ENCODE measurements at regions not wholly inside any gene's neighbourhood (a gene's known extent, or its start where the extent isn't known, plus 50 kb on each side); places are given as distances from the start of the nearest gene placed in this dataset.

GRCh38 chr20:39865446-39865845, 823.6 kb downstream of the MAFB start (continued):
- TF ChIP-seq E2F1 (CRISPR knock-in tag; IDR thresholded peaks at IDR 0.05) (no peak), ZNF317 (CRISPR knock-in tag; IDR thresholded peaks at IDR 0.05; ENCODE audit: borderline replicate concordance, low read depth) (no peak), GABPB1 (CRISPR knock-in tag; IDR thresholded peaks at IDR 0.05) (no peak)
- TF ChIP-seq, protein P1, sequence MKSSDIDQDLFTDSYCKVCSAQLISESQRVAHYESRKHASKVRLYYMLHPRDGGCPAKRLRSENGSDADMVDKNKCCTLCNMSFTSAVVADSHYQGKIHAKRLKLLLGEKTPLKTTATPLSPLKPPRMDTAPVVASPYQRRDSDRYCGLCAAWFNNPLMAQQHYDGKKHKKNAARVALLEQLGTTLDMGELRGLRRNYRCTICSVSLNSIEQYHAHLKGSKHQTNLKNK (CRISPR knock-in tag; IDR thresholded peaks at IDR 0.05): no peak

- H3K27ac Mint-ChIP-seq: no peak overlapping the region
- no peaks in the 10 kb centered on the region for H3K9me3 Mint-ChIP-seq
- no peaks in the 10 kb centered on the region for H3K36me3 Mint-ChIP-seq
- H3K27me3 Mint-ChIP-seq (ENCODE audit: low read depth): no peaks in the 10 kb centered on the region
- no peak overlapping the region for H3K4me3 Mint-ChIP-seq
- ChIA-PET CTCF (interaction anchor here (4.7 kb wide), 1 partner anchor 11 kb away, joined by 27 read pairs; no protein-coding TSS in a partner anchor), POLR2A (no interaction called here)
- DNase-seq (ENCODE audit: low spot score) (no peak), ATAC-seq (no peak)
- 0 out of 2 replicates have a peak, but pooled peaks cover 3% of the 10 kb centered on the region for H3K4me1 Mint-ChIP-seq
- TF ChIP-seq, protein P2, sequence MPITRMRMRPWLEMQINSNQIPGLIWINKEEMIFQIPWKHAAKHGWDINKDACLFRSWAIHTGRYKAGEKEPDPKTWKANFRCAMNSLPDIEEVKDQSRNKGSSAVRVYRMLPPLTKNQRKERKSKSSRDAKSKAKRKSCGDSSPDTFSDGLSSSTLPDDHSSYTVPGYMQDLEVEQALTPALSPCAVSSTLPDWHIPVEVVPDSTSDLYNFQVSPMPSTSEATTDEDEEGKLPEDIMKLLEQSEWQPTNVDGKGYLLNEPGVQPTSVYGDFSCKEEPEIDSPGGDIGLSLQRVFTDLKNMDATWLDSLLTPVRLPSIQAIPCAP (CRISPR knock-in tag; IDR thresholded peaks at IDR 0.05): no peak
- TF ChIP-seq, protein P3, sequence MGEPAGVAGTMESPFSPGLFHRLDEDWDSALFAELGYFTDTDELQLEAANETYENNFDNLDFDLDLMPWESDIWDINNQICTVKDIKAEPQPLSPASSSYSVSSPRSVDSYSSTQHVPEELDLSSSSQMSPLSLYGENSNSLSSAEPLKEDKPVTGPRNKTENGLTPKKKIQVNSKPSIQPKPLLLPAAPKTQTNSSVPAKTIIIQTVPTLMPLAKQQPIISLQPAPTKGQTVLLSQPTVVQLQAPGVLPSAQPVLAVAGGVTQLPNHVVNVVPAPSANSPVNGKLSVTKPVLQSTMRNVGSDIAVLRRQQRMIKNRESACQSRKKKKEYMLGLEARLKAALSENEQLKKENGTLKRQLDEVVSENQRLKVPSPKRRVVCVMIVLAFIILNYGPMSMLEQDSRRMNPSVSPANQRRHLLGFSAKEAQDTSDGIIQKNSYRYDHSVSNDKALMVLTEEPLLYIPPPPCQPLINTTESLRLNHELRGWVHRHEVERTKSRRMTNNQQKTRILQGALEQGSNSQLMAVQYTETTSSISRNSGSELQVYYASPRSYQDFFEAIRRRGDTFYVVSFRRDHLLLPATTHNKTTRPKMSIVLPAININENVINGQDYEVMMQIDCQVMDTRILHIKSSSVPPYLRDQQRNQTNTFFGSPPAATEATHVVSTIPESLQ (CRISPR knock-in tag; IDR thresholded peaks at IDR 0.05): no peak
- no peak for TF ChIP-seq JUN (CRISPR knock-in tag; IDR thresholded peaks at IDR 0.05)
- TF ChIP-seq TEAD1 (CRISPR knock-in tag; IDR thresholded peaks at IDR 0.05): no peak
- TF ChIP-seq, protein P4, sequence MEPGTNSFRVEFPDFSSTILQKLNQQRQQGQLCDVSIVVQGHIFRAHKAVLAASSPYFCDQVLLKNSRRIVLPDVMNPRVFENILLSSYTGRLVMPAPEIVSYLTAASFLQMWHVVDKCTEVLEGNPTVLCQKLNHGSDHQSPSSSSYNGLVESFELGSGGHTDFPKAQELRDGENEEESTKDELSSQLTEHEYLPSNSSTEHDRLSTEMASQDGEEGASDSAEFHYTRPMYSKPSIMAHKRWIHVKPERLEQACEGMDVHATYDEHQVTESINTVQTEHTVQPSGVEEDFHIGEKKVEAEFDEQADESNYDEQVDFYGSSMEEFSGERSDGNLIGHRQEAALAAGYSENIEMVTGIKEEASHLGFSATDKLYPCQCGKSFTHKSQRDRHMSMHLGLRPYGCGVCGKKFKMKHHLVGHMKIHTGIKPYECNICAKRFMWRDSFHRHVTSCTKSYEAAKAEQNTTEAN (CRISPR knock-in tag; IDR thresholded peaks at IDR 0.05): no peak
- TF ChIP-seq, protein P5, sequence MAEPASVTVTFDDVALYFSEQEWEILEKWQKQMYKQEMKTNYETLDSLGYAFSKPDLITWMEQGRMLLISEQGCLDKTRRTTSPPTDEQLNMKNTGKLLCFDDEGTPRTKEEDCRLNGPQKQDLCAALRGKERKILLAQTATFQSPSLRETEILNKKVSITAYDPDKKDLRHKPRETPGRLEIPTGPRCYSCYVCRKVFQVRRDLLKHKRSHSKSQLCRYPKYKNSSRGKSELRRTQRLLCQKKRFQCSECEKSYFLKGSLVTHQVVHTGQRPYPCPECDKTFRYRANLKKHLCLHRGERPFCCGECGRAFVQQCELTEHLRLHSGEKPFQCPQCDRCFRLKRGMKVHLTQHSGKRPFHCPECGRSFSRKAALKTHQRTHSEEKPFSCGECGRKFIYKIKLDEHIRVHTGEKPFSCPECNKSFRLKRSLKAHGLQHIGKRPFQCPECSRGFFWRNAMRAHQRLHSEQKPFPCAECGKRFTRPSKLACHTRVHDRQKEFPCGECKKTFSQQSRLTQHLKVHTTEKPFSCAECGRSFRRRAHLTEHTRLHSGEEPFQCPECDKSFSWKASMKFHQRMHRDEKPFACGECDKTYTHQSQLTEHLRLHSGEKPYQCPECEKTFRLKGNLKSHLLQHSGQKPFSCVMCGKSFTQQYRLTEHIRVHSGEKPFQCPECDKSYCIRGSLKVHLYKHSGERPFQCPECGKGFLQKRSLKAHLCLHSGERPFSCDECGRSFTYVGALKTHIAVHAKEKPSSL (CRISPR knock-in tag; conservative IDR thresholded peaks at IDR 0.05): no peak
- no peak for TF ChIP-seq E2F1 (CRISPR knock-in tag; IDR thresholded peaks at IDR 0.05)
- no peak for TF ChIP-seq NR3C1 (CRISPR knock-in tag; conservative IDR thresholded peaks at IDR 0.05; ENCODE audit: low read depth)
- TF ChIP-seq SMAD4 (CRISPR knock-in tag; IDR thresholded peaks at IDR 0.05): no peak
- TF ChIP-seq CREM (CRISPR knock-in tag; IDR thresholded peaks at IDR 0.05): no peak
Measured at GRCh38 chr20:39862470-39862891, 826.6 kb downstream of the MAFB start.

- no peaks in the 10 kb centered on the region for H3K9me3 Mint-ChIP-seq
- ATAC-seq: no peak
- POLR2A ChIA-PET: no interaction called here
- TF ChIP-seq, protein P6, sequence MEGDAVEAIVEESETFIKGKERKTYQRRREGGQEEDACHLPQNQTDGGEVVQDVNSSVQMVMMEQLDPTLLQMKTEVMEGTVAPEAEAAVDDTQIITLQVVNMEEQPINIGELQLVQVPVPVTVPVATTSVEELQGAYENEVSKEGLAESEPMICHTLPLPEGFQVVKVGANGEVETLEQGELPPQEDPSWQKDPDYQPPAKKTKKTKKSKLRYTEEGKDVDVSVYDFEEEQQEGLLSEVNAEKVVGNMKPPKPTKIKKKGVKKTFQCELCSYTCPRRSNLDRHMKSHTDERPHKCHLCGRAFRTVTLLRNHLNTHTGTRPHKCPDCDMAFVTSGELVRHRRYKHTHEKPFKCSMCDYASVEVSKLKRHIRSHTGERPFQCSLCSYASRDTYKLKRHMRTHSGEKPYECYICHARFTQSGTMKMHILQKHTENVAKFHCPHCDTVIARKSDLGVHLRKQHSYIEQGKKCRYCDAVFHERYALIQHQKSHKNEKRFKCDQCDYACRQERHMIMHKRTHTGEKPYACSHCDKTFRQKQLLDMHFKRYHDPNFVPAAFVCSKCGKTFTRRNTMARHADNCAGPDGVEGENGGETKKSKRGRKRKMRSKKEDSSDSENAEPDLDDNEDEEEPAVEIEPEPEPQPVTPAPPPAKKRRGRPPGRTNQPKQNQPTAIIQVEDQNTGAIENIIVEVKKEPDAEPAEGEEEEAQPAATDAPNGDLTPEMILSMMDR (IDR thresholded peaks at IDR 0.05): no peak
- TF ChIP-seq ZBTB21 (CRISPR knock-in tag; IDR thresholded peaks at IDR 0.05; ENCODE audit: borderline replicate concordance) (no peak), ZNF232 (CRISPR knock-in tag; IDR thresholded peaks at IDR 0.05) (no peak), IRF2 (CRISPR knock-in tag; IDR thresholded peaks at IDR 0.05; ENCODE audit: borderline replicate concordance, low read depth) (no peak), TEAD1 (CRISPR knock-in tag; IDR thresholded peaks at IDR 0.05) (no peak), ZNF423 (CRISPR knock-in tag; IDR thresholded peaks at IDR 0.05) (no peak), SMAD4 (CRISPR knock-in tag; IDR thresholded peaks at IDR 0.05) (no peak), HMGA2 (CRISPR knock-in tag; IDR thresholded peaks at IDR 0.05) (no peak)
- TF ChIP-seq, protein P1 (CRISPR knock-in tag; IDR thresholded peaks at IDR 0.05): no peak
- TF ChIP-seq, protein P7, sequence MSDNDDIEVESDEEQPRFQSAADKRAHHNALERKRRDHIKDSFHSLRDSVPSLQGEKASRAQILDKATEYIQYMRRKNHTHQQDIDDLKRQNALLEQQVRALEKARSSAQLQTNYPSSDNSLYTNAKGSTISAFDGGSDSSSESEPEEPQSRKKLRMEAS (CRISPR knock-in tag; IDR thresholded peaks at IDR 0.05): no peak
Measured at GRCh38 chr20:39861381-39861780, 827.7 kb downstream of the MAFB start.

More at GRCh38 chr20:39861381-39861780, 827.7 kb downstream of the MAFB start:
- CTCF ChIA-PET: interaction anchor here (1.0 kb wide), 1 partner anchor 739 kb away, joined by 3 read pairs; no protein-coding TSS in a partner anchor
- Mint-ChIP-seq H3K4me3 (no peak overlapping the region), H3K4me1 (0 out of 2 replicates have a peak, but pooled peaks cover 3% of the 10 kb centered on the region), H3K36me3 (no peaks in the 10 kb centered on the region), H3K27ac (no peak overlapping the region), H3K27me3 (ENCODE audit: low read depth) (no peaks in the 10 kb centered on the region)
- no peak for DNase-seq (ENCODE audit: low spot score)

Measured in WTC11 (cell line).